Pancreas (tissue), 10 donors: ENCODE measurements at regions not wholly inside any gene's neighbourhood (a gene's known extent, or its start where the extent isn't known, plus 50 kb on each side); places are given as distances from the start of the nearest gene placed in this dataset.

Experiments
- ATAC-seq, 4 donors: fragments of 200-7000 bp; cut with Tn5 transposase; one replicate each; pipeline versions ENCODE4 v1.8.0 to v1.9.1; 2020; ENCODE audit warnings: mild to moderate bottlenecking in 4 of 4, moderate library complexity in 4 of 4
- DNase-seq, 6 donors: peaks; one replicate each; pipeline ENCODE4 v3.0.0-alpha.2; 2020
- FAIRE-seq: peaks from 2 replicates; lab custom pipeline; 2012; peaks lifted over from hg19 to GRCh38; lab: Jason Lieb, UNC
- H3K27ac ChIP-seq, 4 donors: fragments of 200-600 bp; sonication (generic); 1 replicate in 3 of 4; 2 replicates in 1 of 4; pipeline versions ENCODE4 v1.5.0 to v1.8.0; 2020
- H3K27me3 ChIP-seq, 4 donors: fragments of 200-600 bp; one replicate each; pipeline ENCODE4 v1.8.0; 2021
- H3K36me3 ChIP-seq, 3 donors: fragments of 200-600 bp; sonication (generic) in 1 of 3; one replicate each; pipeline versions ENCODE4 v1.5.0 to v1.8.0; 2020 to 2021
- H3K4me1 ChIP-seq, 3 donors: fragments of 200-600 bp; one replicate each; pipeline ENCODE4 v1.8.0; 2021
- H3K4me3 ChIP-seq, 4 donors: fragments of 200-600 bp; sonication (generic) in 2 of 4; one replicate each; pipeline versions ENCODE4 v1.5.0 to v1.8.0; 2020 to 2021
- H3K9me3 ChIP-seq, 4 donors: fragments of 200-600 bp; one replicate each; pipeline ENCODE4 v1.8.0; 2021
- CTCF ChIP-seq, 4 donors: fragments of 200-600 bp; sonication (generic) in 3 of 4; IDR thresholded peaks; one replicate each; pipeline versions ENCODE4 v1.5.0 to v1.8.0; 2021; ENCODE audit warnings: antibody characterized with exemption in 4 of 4
- WGBS, 2 donors: extraction: QIAGEN DNeasy Blood & Tissue Kit; methylation state at CpG; one replicate each; pipeline ENCODE4 v1.1.7; 2013; 5-methylcytosine and 5-hydroxymethylcytosine counted together
- intact Hi-C, 3 donors: fragments of 100-400 bp; cut with DNase I; formaldehyde crosslinking; loops; one replicate each; pipeline versions ENCODE4 v1.11.1 to v1.14.2; 2022
- donor health status: healthy with polysubstance abuse.
- donor health status: DM: no; HTN: no; CAD: no; lungs with moderate emphysema.
- donor health status: DM: no; HTN: no; CAD: no.
- donor health status: control.
- donor health status: control.
- donor health status: Bipolar disorder and iron deficiency.
- donor health status: DM: yes; HTN: yes; CAD: no.
- donor health status: DM: no; HTN: no; CAD: no.
- donor health status: DM: no; HTN: no; CAD: no.
- donor health status: DM: yes; HTN: yes; CAD: no.

DNA sequence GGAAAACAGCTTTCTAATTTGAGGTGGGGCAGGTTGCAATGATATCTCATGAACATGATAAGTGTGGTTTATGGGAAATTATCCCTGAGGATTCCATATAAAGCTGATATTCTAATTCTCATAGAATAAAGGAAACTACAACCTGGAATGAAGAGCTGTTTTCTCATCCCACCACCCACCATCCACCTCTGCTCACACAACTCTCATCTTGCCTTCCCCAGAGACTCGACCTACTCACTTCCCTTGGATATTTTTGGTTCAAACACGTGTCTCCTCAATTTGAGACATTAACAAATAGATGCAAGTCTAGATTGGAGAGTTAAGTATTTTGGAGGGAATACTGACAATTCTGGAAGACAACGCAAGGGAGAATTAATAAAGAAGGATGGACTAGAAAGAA is 490.9 kb downstream of the TMEM182 start:
- no peak for DNase-seq
- no peak for TF ChIP-seq CTCF (IDR thresholded peaks at IDR 0.05)
- ATAC-seq: no peak
- H3K4me3 ChIP-seq: no peak overlapping the region
- intact Hi-C loops: no loop called here
- no peaks in the 10 kb centered on the region for H3K9me3 ChIP-seq
- H3K27me3 ChIP-seq: no peaks in the 10 kb centered on the region
- FAIRE-seq: no peak
- no peaks in the 10 kb centered on the region for H3K36me3 ChIP-seq
- 42 to 50% methylated on average over 3 of the region's 3 CpGs for WGBS, 2 donors
- H3K4me1 ChIP-seq: no peaks in the 10 kb centered on the region
- no peak overlapping the region for H3K27ac ChIP-seq

GRCh38 chr2:103254611-103255010 is 492.8 kb downstream of the TMEM182 start:
- ATAC-seq (no peak), FAIRE-seq (no peak)
- intact Hi-C loops: no loop called here

GRCh38 chr2:103264058-103264768 is 502.4 kb downstream of the TMEM182 start:
- Histone ChIP-seq H3K27ac (no peak overlapping the region), H3K27me3 (no peaks in the 10 kb centered on the region), H3K4me1 (no peaks in the 10 kb centered on the region), H3K36me3 (no peaks in the 10 kb centered on the region), H3K4me3 (no peak overlapping the region), H3K9me3 (no peaks in the 10 kb centered on the region)
- DNase-seq: no peak
- FAIRE-seq: no peak
- no peak for ATAC-seq
- no peak for TF ChIP-seq CTCF (IDR thresholded peaks at IDR 0.05)
- 34 to 39% methylated on average over 5 of the region's 5 CpGs for WGBS, 2 donors
- intact Hi-C loops: no loop called here

More at GRCh38 chr2:103254611-103255010, 492.8 kb downstream of the TMEM182 start:
- Histone ChIP-seq H3K4me3 (no peak overlapping the region), H3K9me3 (no peaks in the 10 kb centered on the region), H3K4me1 (no peaks in the 10 kb centered on the region), H3K27ac (no peak overlapping the region), H3K27me3 (no peaks in the 10 kb centered on the region), H3K36me3 (no peaks in the 10 kb centered on the region)
- no peak for DNase-seq
- no peak for TF ChIP-seq CTCF (IDR thresholded peaks at IDR 0.05)
- WGBS, 2 donors: 43 to 56% methylated on average over 5 of the region's 5 CpGs

GRCh38 chr2:103265521-103265920 is 503.7 kb downstream of the TMEM182 start:
- H3K27ac ChIP-seq: no peak overlapping the region
- DNase-seq (no peak), FAIRE-seq (no peak), ATAC-seq (no peak)
- intact Hi-C loops: no loop called here
- WGBS, 2 donors: 68 to 77% methylated on average over 8 of the region's 8 CpGs
- H3K9me3 ChIP-seq: no peaks in the 10 kb centered on the region
- H3K4me1 ChIP-seq: no peaks in the 10 kb centered on the region
- H3K36me3 ChIP-seq: no peaks in the 10 kb centered on the region
- no peak for TF ChIP-seq CTCF (IDR thresholded peaks at IDR 0.05)
- no peak overlapping the region for H3K4me3 ChIP-seq
- H3K27me3 ChIP-seq: no peaks in the 10 kb centered on the region

DNA sequence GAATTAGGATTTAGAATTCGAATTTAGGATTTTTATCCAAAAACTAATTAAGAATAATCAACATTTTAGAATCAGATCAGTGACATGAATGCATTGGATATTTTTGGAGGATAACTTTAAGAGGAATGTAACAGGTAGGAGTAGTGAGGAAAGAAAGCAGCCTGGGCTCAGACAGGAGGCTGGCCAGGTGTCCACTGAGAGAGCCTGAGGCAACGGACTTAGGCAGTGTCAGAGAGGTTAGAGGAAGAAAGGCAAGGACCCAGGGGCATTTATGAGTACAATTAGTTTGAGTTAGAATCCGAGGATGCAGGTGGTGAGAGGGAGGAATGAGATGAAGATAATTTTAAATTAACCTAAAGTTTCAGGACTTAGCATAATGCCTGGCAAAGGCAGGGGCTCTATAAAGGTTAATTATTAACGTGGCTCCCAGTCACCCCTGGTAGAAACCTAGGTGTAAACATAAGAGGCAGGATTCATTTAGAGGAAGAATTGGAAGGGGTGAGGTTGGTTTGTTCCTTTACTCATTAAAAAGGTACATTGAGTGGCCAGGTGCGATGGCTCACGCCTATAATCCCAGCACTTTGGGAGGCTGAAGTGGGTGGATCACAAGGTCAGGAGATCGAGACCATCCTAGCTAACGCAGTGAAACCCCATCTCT is 507.1 kb downstream of the TMEM182 start:
- no peaks in the 10 kb centered on the region for H3K4me1 ChIP-seq
- H3K27me3 ChIP-seq: no peaks in the 10 kb centered on the region
- no peak for ATAC-seq
- no peak for TF ChIP-seq CTCF (IDR thresholded peaks at IDR 0.05)
- FAIRE-seq: no peak
- 32 to 39% methylated on average over 8 of the region's 8 CpGs for WGBS, 2 donors
- no peak overlapping the region for H3K4me3 ChIP-seq
- H3K36me3 ChIP-seq: no peaks in the 10 kb centered on the region
- DNase-seq: no peak
- no peak overlapping the region for H3K27ac ChIP-seq
- H3K9me3 ChIP-seq: no peaks in the 10 kb centered on the region
- intact Hi-C loops: no loop called here
